ENCODE measurements at regions not wholly inside any gene's neighbourhood (a gene's known extent, or its start where the extent isn't known, plus 50 kb on each side); places are given as distances from the start of the nearest gene placed in this dataset.

GRCh38 chr10:6748029-6748428 is 168.0 kb upstream of the PRKCQ start:
- POLR2A ChIA-PET = no interaction called here
- no peaks in the 10 kb centered on the region for H3K4me1 Mint-ChIP-seq
- H3K27ac Mint-ChIP-seq = no peak overlapping the region
- H3K27me3 Mint-ChIP-seq = peaks cover 21% of the 10 kb centered on the region
- H3K4me3 Mint-ChIP-seq = no peak overlapping the region
- H3K9me3 Mint-ChIP-seq = no peaks in the 10 kb centered on the region
- H3K36me3 Mint-ChIP-seq (ENCODE audit: low read depth) = no peaks in the 10 kb centered on the region
- no peak for DNase-seq
- CTCF ChIA-PET = interaction anchor here (0.6 kb wide), 1 partner anchor 506 kb away, joined by 3 read pairs; no protein-coding TSS in a partner anchor

- ChIA-PET CTCF (no interaction called here), POLR2A (no interaction called here)
- H3K27me3 Mint-ChIP-seq = peaks cover 20% of the 10 kb centered on the region
- no peak for DNase-seq
- H3K27ac Mint-ChIP-seq = no peak overlapping the region
- no peak overlapping the region for H3K4me3 Mint-ChIP-seq
- no peaks in the 10 kb centered on the region for H3K36me3 Mint-ChIP-seq (ENCODE audit: low read depth)
- H3K4me1 Mint-ChIP-seq = no peaks in the 10 kb centered on the region
- no peaks in the 10 kb centered on the region for H3K9me3 Mint-ChIP-seq
Observed at GRCh38 chr10:6746782-6747181, 166.7 kb upstream of the PRKCQ start.

- peaks cover 17% of the 10 kb centered on the region for H3K27me3 Mint-ChIP-seq
- H3K36me3 Mint-ChIP-seq (ENCODE audit: low read depth) = no peaks in the 10 kb centered on the region
- H3K27ac Mint-ChIP-seq = no peak overlapping the region
- no peak for DNase-seq
- no peak overlapping the region for H3K4me3 Mint-ChIP-seq
- H3K9me3 Mint-ChIP-seq = no peaks in the 10 kb centered on the region
- H3K4me1 Mint-ChIP-seq = no peaks in the 10 kb centered on the region
- ChIA-PET CTCF (interaction anchor here (0.7 kb wide), 1 partner anchor 940 kb away, joined by 3 read pairs; no protein-coding TSS in a partner anchor), POLR2A (no interaction called here)
Observed at GRCh38 chr10:6743291-6743849, 163.3 kb upstream of the PRKCQ start.

GRCh38 chr10:6741541-6741941 is 161.5 kb upstream of the PRKCQ start:
- Mint-ChIP-seq H3K27me3 (peaks cover 31% of the 10 kb centered on the region), H3K27ac (no peak overlapping the region), H3K9me3 (no peaks in the 10 kb centered on the region), H3K36me3 (ENCODE audit: low read depth) (no peaks in the 10 kb centered on the region), H3K4me3 (no peak overlapping the region), H3K4me1 (no peaks in the 10 kb centered on the region)
- POLR2A ChIA-PET = no interaction called here
- CTCF ChIA-PET = no interaction called here
- no peak for DNase-seq

- CTCF ChIA-PET = interaction anchor here (0.7 to 1.7 kb wide), 2 partner anchors 11 to 43 kb away, joined by 3 read pairs; no protein-coding TSS in a partner anchor
Observed at GRCh38 chr10:6739530-6740174, 159.6 kb upstream of the PRKCQ start.

GRCh38 chr10:6738112-6738768 is 158.2 kb upstream of the PRKCQ start:
- DNase-seq = no peak
- Mint-ChIP-seq H3K27me3 (peaks cover 37% of the 10 kb centered on the region), H3K27ac (no peak overlapping the region), H3K4me3 (no peak overlapping the region), H3K36me3 (ENCODE audit: low read depth) (no peaks in the 10 kb centered on the region), H3K9me3 (no peaks in the 10 kb centered on the region), H3K4me1 (no peaks in the 10 kb centered on the region)
- CTCF ChIA-PET = no interaction called here
- POLR2A ChIA-PET = no interaction called here

More at GRCh38 chr10:6739530-6740174, 159.6 kb upstream of the PRKCQ start:
- POLR2A ChIA-PET = no interaction called here
- H3K27me3 Mint-ChIP-seq = peaks cover 29% of the 10 kb centered on the region
- no peak overlapping the region for H3K27ac Mint-ChIP-seq
- no peak overlapping the region for H3K4me3 Mint-ChIP-seq
- H3K4me1 Mint-ChIP-seq = no peaks in the 10 kb centered on the region
- no peak for DNase-seq
- no peaks in the 10 kb centered on the region for H3K9me3 Mint-ChIP-seq
- no peaks in the 10 kb centered on the region for H3K36me3 Mint-ChIP-seq (ENCODE audit: low read depth)

- H3K36me3 Mint-ChIP-seq (ENCODE audit: low read depth) = no peaks in the 10 kb centered on the region
- CTCF ChIA-PET = no interaction called here
- POLR2A ChIA-PET = no interaction called here
- H3K27ac Mint-ChIP-seq = no peak overlapping the region
- no peaks in the 10 kb centered on the region for H3K4me1 Mint-ChIP-seq
- no peak overlapping the region for H3K4me3 Mint-ChIP-seq
- no peak for DNase-seq
- peaks cover 40% of the 10 kb centered on the region for H3K27me3 Mint-ChIP-seq
- no peaks in the 10 kb centered on the region for H3K9me3 Mint-ChIP-seq
Observed at GRCh38 chr10:6737758-6738111, 157.7 kb upstream of the PRKCQ start.

- no peak for DNase-seq
- Mint-ChIP-seq H3K27ac (no peak overlapping the region), H3K27me3 (peaks cover 43% of the 10 kb centered on the region), H3K4me1 (no peaks in the 10 kb centered on the region), H3K36me3 (ENCODE audit: low read depth) (no peaks in the 10 kb centered on the region), H3K4me3 (no peak overlapping the region), H3K9me3 (no peaks in the 10 kb centered on the region)
- CTCF ChIA-PET = no interaction called here
- POLR2A ChIA-PET = no interaction called here
Observed at GRCh38 chr10:6737080-6737641, 157.1 kb upstream of the PRKCQ start.

GRCh38 chr10:6734286-6734685 is 154.2 kb upstream of the PRKCQ start:
- Mint-ChIP-seq H3K4me3 (no peak overlapping the region), H3K4me1 (no peaks in the 10 kb centered on the region), H3K36me3 (ENCODE audit: low read depth) (no peaks in the 10 kb centered on the region), H3K9me3 (no peaks in the 10 kb centered on the region), H3K27ac (no peak overlapping the region), H3K27me3 (peaks cover 52% of the 10 kb centered on the region)
- DNase-seq = no peak
- POLR2A ChIA-PET = no interaction called here
- CTCF ChIA-PET = no interaction called here

- Mint-ChIP-seq H3K27me3 (peaks cover 59% of the 10 kb centered on the region), H3K4me1 (no peaks in the 10 kb centered on the region), H3K36me3 (ENCODE audit: low read depth) (no peaks in the 10 kb centered on the region), H3K4me3 (no peak overlapping the region), H3K27ac (no peak overlapping the region), H3K9me3 (no peaks in the 10 kb centered on the region)
- ChIA-PET CTCF (interaction anchor here (0.5 to 1.3 kb wide), 3 partner anchors 25 to 142 kb away, joined by 3 to 5 read pairs (median 3); no protein-coding TSS in a partner anchor), POLR2A (no interaction called here)
- DNase-seq = no peak
Observed at GRCh38 chr10:6729861-6730344, 149.8 kb upstream of the PRKCQ start.

GRCh38 chr10:6729071-6729774 is 149.1 kb upstream of the PRKCQ start:
- Mint-ChIP-seq H3K4me1 (no peaks in the 10 kb centered on the region), H3K27me3 (peaks cover 64% of the 10 kb centered on the region), H3K27ac (no peak overlapping the region), H3K9me3 (no peaks in the 10 kb centered on the region), H3K4me3 (no peak overlapping the region), H3K36me3 (ENCODE audit: low read depth) (no peaks in the 10 kb centered on the region)
- ChIA-PET POLR2A (no interaction called here), CTCF (interaction anchor here (1.3 kb wide), 1 partner anchor 142 kb away, joined by 3 read pairs; no protein-coding TSS in a partner anchor)
- DNase-seq = no peak

- no peak overlapping the region for H3K27ac Mint-ChIP-seq
- ChIA-PET POLR2A (no interaction called here), CTCF (interaction anchor here (0.6 kb wide), 2 partner anchors 13 to 668 kb away, joined by 3 read pairs; no protein-coding TSS in a partner anchor)
- no peaks in the 10 kb centered on the region for H3K36me3 Mint-ChIP-seq (ENCODE audit: low read depth)
- H3K4me1 Mint-ChIP-seq = peaks cover 2% of the 10 kb centered on the region
- no peak overlapping the region for H3K4me3 Mint-ChIP-seq
- DNase-seq = no peak
- no peaks in the 10 kb centered on the region for H3K9me3 Mint-ChIP-seq
- H3K27me3 Mint-ChIP-seq = peaks cover 67% of the 10 kb centered on the region
Observed at GRCh38 chr10:6726924-6727323, 146.8 kb upstream of the PRKCQ start.

- H3K36me3 Mint-ChIP-seq (ENCODE audit: low read depth) = no peaks in the 10 kb centered on the region
- ChIA-PET CTCF (no interaction called here), POLR2A (no interaction called here)
- H3K4me3 Mint-ChIP-seq = no peak overlapping the region
- H3K27me3 Mint-ChIP-seq = peaks cover 56% of the 10 kb centered on the region
- no peaks in the 10 kb centered on the region for H3K9me3 Mint-ChIP-seq
- peaks cover 2% of the 10 kb centered on the region for H3K4me1 Mint-ChIP-seq
- no peak for DNase-seq
- no peak overlapping the region for H3K27ac Mint-ChIP-seq
Observed at GRCh38 chr10:6722616-6723004, 142.5 kb upstream of the PRKCQ start.
